WTC11 (cell line): ENCODE measurements at regions not wholly inside any gene's neighbourhood (a gene's known extent, or its start where the extent isn't known, plus 50 kb on each side); places are given as distances from the start of the nearest gene placed in this dataset.

ENCODE experiments used
- ATAC-seq: fragments of 200-7000 bp; cut with Tn5 transposase; 2 replicates; pipeline ENCODE4 v1.10.0; 2021; ENCODE audit warnings: mild to moderate bottlenecking, moderate library complexity
- CTCF ChIA-PET: fragments of 300-600 bp; sonication (Branson Sonifier 250); formaldehyde crosslinking; loops from one replicate; lab custom pipeline; 2021; ENCODE audit warnings: antibody characterized with exemption; lab: Charles Lee
- POLR2A ChIA-PET: fragments of 350-600 bp; sonication (Branson Sonifier 250); formaldehyde crosslinking; loops from one replicate; lab custom pipeline; 2021; ENCODE audit warnings: antibody characterized with exemption; lab: Charles Lee
- DNase-seq: peaks from one replicate; pipeline ENCODE4 v3.0.0; 2021; ENCODE audit warnings: low spot score
- H3K27ac Mint-ChIP-seq: 2 replicates; pipeline ENCODE4 v1.8.0; 2021; ENCODE audit warnings: mixed read lengths
- H3K27me3 Mint-ChIP-seq: 2 replicates; pipeline ENCODE4 v1.8.0; 2021; ENCODE audit warnings: low read depth, mild to moderate bottlenecking, moderate library complexity, mixed read lengths
- H3K36me3 Mint-ChIP-seq: 2 replicates; pipeline ENCODE4 v1.8.0; 2021; ENCODE audit warnings: mixed read lengths
- H3K4me1 Mint-ChIP-seq: 2 replicates; pipeline ENCODE4 v1.8.0; 2022; ENCODE audit warnings: mixed read lengths
- H3K4me3 Mint-ChIP-seq: 2 replicates; pipeline ENCODE4 v1.8.0; 2021; ENCODE audit warnings: mild to moderate bottlenecking, moderate library complexity, mixed read lengths
- H3K9me3 Mint-ChIP-seq: 2 replicates; pipeline ENCODE4 v1.8.0; 2021; ENCODE audit warnings: mixed read lengths
- AFF4 ChIP-seq: sonication (generic); formaldehyde crosslinking; IDR thresholded peaks from 2 replicates; pipeline ENCODE4 v1.8.1; 2023; ENCODE audit warnings: mild to moderate bottlenecking, missing genetic modification reagents, borderline replicate concordance
- CREB1 ChIP-seq: sonication (generic); formaldehyde crosslinking; IDR thresholded peaks from 2 replicates; pipeline ENCODE4 v1.8.0; 2023; ENCODE audit warnings: mild to moderate bottlenecking, missing genetic modification reagents
- EMX1 ChIP-seq: fragments of 250-450 bp; sonication (Bioruptor Pico); IDR thresholded peaks from 2 replicates; pipeline ENCODE4 v1.8.0; 2021; ENCODE audit warnings: mild to moderate bottlenecking
- ERG ChIP-seq: fragments of 250-450 bp; sonication (Bioruptor Pico); IDR thresholded peaks from 2 replicates; pipeline ENCODE4 v1.8.0; 2021; ENCODE audit warnings: mild to moderate bottlenecking
- ETV6 ChIP-seq: sonication (generic); formaldehyde crosslinking; IDR thresholded peaks from 2 replicates; pipeline ENCODE4 v1.8.1; 2022; ENCODE audit warnings: mild to moderate bottlenecking, missing genetic modification reagents
- FOXK1 ChIP-seq: sonication (generic); formaldehyde crosslinking; IDR thresholded peaks from 2 replicates; pipeline ENCODE4 v1.8.0; 2022; ENCODE audit warnings: mild to moderate bottlenecking, moderate library complexity, missing genetic modification reagents
- GABPB1 ChIP-seq: sonication (generic); formaldehyde crosslinking; IDR thresholded peaks from 2 replicates; pipeline ENCODE4 v1.8.1; 2023; ENCODE audit warnings: mild to moderate bottlenecking, missing genetic modification reagents
- JUN ChIP-seq: sonication (generic); formaldehyde crosslinking; IDR thresholded peaks from 2 replicates; pipeline ENCODE4 v1.8.0; 2023; ENCODE audit warnings: mild to moderate bottlenecking, missing genetic modification reagents
- MLX ChIP-seq: sonication (generic); formaldehyde crosslinking; IDR thresholded peaks from 2 replicates; pipeline ENCODE4 v1.8.1; 2023; ENCODE audit warnings: mild to moderate bottlenecking, missing genetic modification reagents, moderate library complexity
- MYBL2 ChIP-seq: sonication (generic); formaldehyde crosslinking; IDR thresholded peaks from 2 replicates; pipeline ENCODE4 v1.8.1; 2023; ENCODE audit warnings: mild to moderate bottlenecking, moderate library complexity, missing genetic modification reagents
- NFE2L1 ChIP-seq: sonication (generic); formaldehyde crosslinking; IDR thresholded peaks from 2 replicates; pipeline ENCODE4 v1.8.1; 2023; ENCODE audit warnings: missing genetic modification reagents
- NR1H2 ChIP-seq: sonication (generic); formaldehyde crosslinking; IDR thresholded peaks from 2 replicates; pipeline ENCODE4 v1.9.0; 2021; ENCODE audit warnings: mild to moderate bottlenecking, moderate library complexity, missing genetic modification reagents
- NR2C2 ChIP-seq: sonication (generic); formaldehyde crosslinking; IDR thresholded peaks from 2 replicates; pipeline ENCODE4 v1.8.0; 2022; ENCODE audit warnings: mild to moderate bottlenecking, missing genetic modification reagents
- PRRX2 ChIP-seq: fragments of 250-450 bp; sonication (Bioruptor Pico); IDR thresholded peaks from 2 replicates; pipeline ENCODE4 v1.8.0; 2021; ENCODE audit warnings: mild to moderate bottlenecking
- SMAD3 ChIP-seq: sonication (generic); formaldehyde crosslinking; IDR thresholded peaks from 2 replicates; pipeline ENCODE4 v1.8.0; 2022; ENCODE audit warnings: missing genetic modification reagents, mild to moderate bottlenecking, borderline replicate concordance
- SOX15 ChIP-seq: fragments of 250-450 bp; sonication (Bioruptor Pico); IDR thresholded peaks from 2 replicates; pipeline ENCODE4 v1.9.0; 2021; ENCODE audit warnings: mild to moderate bottlenecking
- SP1 ChIP-seq: sonication (generic); formaldehyde crosslinking; conservative IDR thresholded peaks from 2 replicates; pipeline ENCODE4 v1.8.1; 2022; ENCODE audit warnings: missing genetic modification reagents
- USF1 ChIP-seq: sonication (generic); formaldehyde crosslinking; IDR thresholded peaks from 2 replicates; pipeline ENCODE4 v1.8.0; 2022; ENCODE audit warnings: mild to moderate bottlenecking, missing genetic modification reagents
- ZBTB21 ChIP-seq: sonication (generic); formaldehyde crosslinking; IDR thresholded peaks from 2 replicates; pipeline ENCODE4 v1.8.1; 2023; ENCODE audit warnings: mild to moderate bottlenecking, missing genetic modification reagents, borderline replicate concordance
- ZNF219 ChIP-seq: sonication (generic); formaldehyde crosslinking; IDR thresholded peaks from 2 replicates; pipeline ENCODE4 v1.8.0; 2023; ENCODE audit warnings: missing genetic modification reagents, mild to moderate bottlenecking, borderline replicate concordance
- ZNF232 ChIP-seq: sonication (generic); formaldehyde crosslinking; IDR thresholded peaks from 2 replicates; pipeline ENCODE4 v1.8.0; 2022; ENCODE audit warnings: mild to moderate bottlenecking, missing genetic modification reagents
- ZNF263 ChIP-seq: sonication (generic); formaldehyde crosslinking; IDR thresholded peaks from 2 replicates; pipeline ENCODE4 v1.8.1; 2022; ENCODE audit warnings: low read depth, mild to moderate bottlenecking, moderate library complexity, missing genetic modification reagents
- ZNF317 ChIP-seq: sonication (generic); formaldehyde crosslinking; IDR thresholded peaks from 2 replicates; pipeline ENCODE4 v1.8.1; 2023; ENCODE audit warnings: low read depth, mild to moderate bottlenecking, moderate library complexity, missing genetic modification reagents, borderline replicate concordance
- ZNF396 ChIP-seq: fragments of 250-450 bp; sonication (Bioruptor Pico); IDR thresholded peaks from 2 replicates; pipeline ENCODE4 v1.8.0; 2021; ENCODE audit warnings: mild to moderate bottlenecking, moderate library complexity, borderline replicate concordance
- ZNF423 ChIP-seq: fragments of 250-450 bp; sonication (Bioruptor Pico); IDR thresholded peaks from 2 replicates; pipeline ENCODE4 v2.1.2; 2022; ENCODE audit warnings: mild to moderate bottlenecking, moderate library complexity
- ZSCAN18 ChIP-seq: fragments of 250-450 bp; sonication (Bioruptor Pico); IDR thresholded peaks from 2 replicates; pipeline ENCODE4 v2.1.2; 2022; ENCODE audit warnings: mild to moderate bottlenecking, moderate library complexity

GRCh38 chr6:155854787-155855186 lies 399.1 kb upstream of the NOX3 start:
- POLR2A ChIA-PET = interaction anchor here (0.6 kb wide), 1 partner anchor 128 kb away, joined by 5 read pairs; no protein-coding TSS in a partner anchor
- Mint-ChIP-seq H3K4me3 (no peak overlapping the region), H3K4me1 (peaks cover 17% of the 10 kb centered on the region), H3K27ac (no peak overlapping the region), H3K36me3 (peaks cover 20% of the 10 kb centered on the region), H3K9me3 (peaks cover 20% of the 10 kb centered on the region), H3K27me3 (no peaks in the 10 kb centered on the region)
- DNase-seq (no peak), ATAC-seq (peak; percentile 59)
- CTCF ChIA-PET = no interaction called here
- TF ChIP-seq ERG (CRISPR knock-in tag) (no peak), MLX (CRISPR knock-in tag) (no peak), NFE2L1 (CRISPR knock-in tag) (no peak), EMX1 (no peak), USF1 (no peak), ZNF423 (CRISPR knock-in tag) (no peak), ZSCAN18 (CRISPR knock-in tag) (no peak), ZNF396 (CRISPR knock-in tag) (no peak), ZNF219 (CRISPR knock-in tag) (no peak), GABPB1 (CRISPR knock-in tag) (no peak), ZNF263 (CRISPR knock-in tag) (no peak), SOX15 (no peak), MYBL2 (CRISPR knock-in tag) (no peak)

- no peaks in the 10 kb centered on the region for H3K27me3 Mint-ChIP-seq
- TF ChIP-seq CREB1 (CRISPR knock-in tag) (no peak), ZNF232 (CRISPR knock-in tag) (no peak), SP1 (CRISPR knock-in tag) (no peak), FOXK1 (CRISPR knock-in tag) (no peak), ZNF396 (CRISPR knock-in tag) (no peak), NR1H2 (CRISPR knock-in tag) (no peak), ETV6 (no peak), NR2C2 (CRISPR knock-in tag) (no peak), ZNF317 (CRISPR knock-in tag) (no peak)
- no peak overlapping the region for H3K4me3 Mint-ChIP-seq
- DNase-seq (no peak), ATAC-seq (no peak)
- ChIA-PET POLR2A (no interaction called here), CTCF (no interaction called here)
- peaks cover 2% of the 10 kb centered on the region for H3K9me3 Mint-ChIP-seq
- H3K27ac Mint-ChIP-seq = no peak overlapping the region
- H3K4me1 Mint-ChIP-seq = peaks cover 20% of the 10 kb centered on the region
- peaks cover 2% of the 10 kb centered on the region for H3K36me3 Mint-ChIP-seq
Measured at GRCh38 chr6:155853011-155853410, 397.4 kb upstream of the NOX3 start.

GRCh38 chr6:155850408-155850841 lies 394.8 kb upstream of the NOX3 start:
- ChIA-PET CTCF (interaction anchor here (0.8 kb wide), 1 partner anchor 44 kb away, joined by 4 read pairs; no protein-coding TSS in a partner anchor), POLR2A (no interaction called here)
- peaks cover 16% of the 10 kb centered on the region for H3K4me1 Mint-ChIP-seq
- no peak overlapping the region for H3K27ac Mint-ChIP-seq
- H3K36me3 Mint-ChIP-seq = peaks cover 5% of the 10 kb centered on the region
- H3K4me3 Mint-ChIP-seq = no peak overlapping the region
- DNase-seq (no peak), ATAC-seq (no peak)
- H3K27me3 Mint-ChIP-seq = no peaks in the 10 kb centered on the region; the same call in 1 of the 2 replicates
- H3K9me3 Mint-ChIP-seq = peaks cover 13% of the 10 kb centered on the region
- TF ChIP-seq AFF4 (CRISPR knock-in tag) = no peak
- TF ChIP-seq ZBTB21 (CRISPR knock-in tag) = no peak
- no peak for TF ChIP-seq PRRX2
- no peak for TF ChIP-seq NFE2L1 (CRISPR knock-in tag)
- no peak for TF ChIP-seq ETV6
- TF ChIP-seq SMAD3 (CRISPR knock-in tag) = no peak
- TF ChIP-seq FOXK1 (CRISPR knock-in tag) = no peak
- TF ChIP-seq JUN = no peak
- no peak for TF ChIP-seq ZNF232 (CRISPR knock-in tag)
